GM18508 (cell line): ENCODE measurements at regions not wholly inside any gene's neighbourhood (a gene's known extent, or its start where the extent isn't known, plus 50 kb on each side); places are given as distances from the start of the nearest gene placed in this dataset.

ENCODE experiments used
- ATAC-seq: cut with Tn5 transposase; IDR thresholded peaks from one replicate; pipeline ENCODE4 v1.9.1; 2021; ENCODE audit warnings: moderate number of reproducible peaks; ENCODE audit not compliant: insufficient read depth, unreplicated experiment

DNA sequence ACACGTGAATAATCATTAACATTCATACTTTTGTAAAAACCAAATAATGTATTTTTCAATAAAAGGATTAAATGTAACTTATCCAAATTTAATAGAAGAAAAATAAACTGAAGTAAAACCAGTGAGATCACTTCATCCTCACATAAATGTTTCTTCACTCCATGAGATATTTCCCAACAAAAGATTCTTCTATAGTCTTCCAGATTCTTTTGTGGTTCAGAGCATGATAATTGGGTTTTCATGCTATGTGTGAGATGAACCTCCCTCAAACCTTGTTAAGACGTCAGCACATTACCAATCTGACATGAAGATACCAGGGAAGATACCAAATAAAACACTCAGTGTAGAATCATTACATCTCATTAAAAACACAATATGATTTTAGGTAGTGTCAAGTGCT is 62.9 kb upstream of the OXGR1 start:
- ATAC-seq = no peak

- ATAC-seq = no peak
These were observed 64.1 kb upstream of the OXGR1 start for GRCh38 chr13:97058391-97058790.

- ATAC-seq = no peak
These were observed 64.7 kb upstream of the OXGR1 start for GRCh38 chr13:97058926-97059325.

DNA sequence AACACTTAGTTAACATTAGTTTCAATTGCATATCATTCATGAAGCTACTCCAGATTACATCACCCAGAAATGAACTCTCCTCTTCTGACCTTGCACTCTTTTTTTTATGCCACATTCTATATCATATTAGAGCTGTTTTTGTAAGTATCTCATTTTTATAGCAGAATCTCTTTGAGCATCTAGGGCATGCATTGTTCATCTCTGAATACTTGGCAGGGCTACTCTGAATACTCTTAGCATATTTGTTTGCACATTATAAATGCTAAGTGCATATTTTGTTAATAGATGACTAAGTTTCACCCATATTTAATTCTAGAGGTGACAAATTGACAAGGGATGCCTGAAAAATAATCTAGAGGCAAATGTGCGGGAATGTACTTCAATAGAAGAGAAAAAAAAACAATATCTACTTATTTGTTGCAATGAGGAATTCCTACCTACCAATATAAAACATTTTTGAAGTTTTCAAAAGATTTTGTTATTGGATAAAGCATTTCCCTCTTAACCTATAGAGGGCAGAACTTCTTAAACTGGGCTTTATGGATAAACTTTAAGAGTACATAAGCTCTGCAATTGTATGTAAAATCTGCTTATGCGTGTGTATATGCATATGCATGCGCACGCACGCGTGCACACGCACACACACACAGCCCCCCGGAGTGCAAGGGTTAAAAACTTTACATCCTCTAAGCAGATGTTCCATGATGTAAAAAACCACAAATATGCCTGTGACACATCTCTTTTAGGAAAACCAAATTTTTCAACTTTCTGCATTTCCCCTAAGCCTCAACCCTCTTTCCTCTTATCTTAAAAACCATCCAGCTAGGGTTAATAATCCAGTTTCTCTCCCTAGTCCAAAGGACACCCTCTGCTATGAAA is 73.0 kb upstream of the OXGR1 start:
- ATAC-seq = no peak

DNA sequence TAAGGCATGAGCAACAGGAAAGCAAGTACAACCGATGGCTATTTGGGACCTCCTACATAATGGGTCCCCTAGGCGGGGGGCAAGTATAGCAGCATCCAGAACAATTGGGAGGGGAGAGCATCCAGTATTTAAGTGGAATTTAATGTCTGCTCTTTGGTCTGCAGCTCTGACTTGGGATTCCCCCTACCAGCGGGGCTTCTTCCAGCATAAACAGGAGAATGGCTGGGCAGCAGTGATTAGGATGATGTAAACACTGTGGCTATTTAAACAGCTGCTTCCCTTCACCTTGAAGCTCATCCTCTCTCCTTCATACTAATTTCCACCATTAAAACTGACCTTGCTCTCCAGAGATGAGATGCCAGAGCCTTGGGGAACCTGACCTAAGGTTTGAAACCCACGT is 73.9 kb upstream of the OXGR1 start:
- no peak for ATAC-seq

DNA sequence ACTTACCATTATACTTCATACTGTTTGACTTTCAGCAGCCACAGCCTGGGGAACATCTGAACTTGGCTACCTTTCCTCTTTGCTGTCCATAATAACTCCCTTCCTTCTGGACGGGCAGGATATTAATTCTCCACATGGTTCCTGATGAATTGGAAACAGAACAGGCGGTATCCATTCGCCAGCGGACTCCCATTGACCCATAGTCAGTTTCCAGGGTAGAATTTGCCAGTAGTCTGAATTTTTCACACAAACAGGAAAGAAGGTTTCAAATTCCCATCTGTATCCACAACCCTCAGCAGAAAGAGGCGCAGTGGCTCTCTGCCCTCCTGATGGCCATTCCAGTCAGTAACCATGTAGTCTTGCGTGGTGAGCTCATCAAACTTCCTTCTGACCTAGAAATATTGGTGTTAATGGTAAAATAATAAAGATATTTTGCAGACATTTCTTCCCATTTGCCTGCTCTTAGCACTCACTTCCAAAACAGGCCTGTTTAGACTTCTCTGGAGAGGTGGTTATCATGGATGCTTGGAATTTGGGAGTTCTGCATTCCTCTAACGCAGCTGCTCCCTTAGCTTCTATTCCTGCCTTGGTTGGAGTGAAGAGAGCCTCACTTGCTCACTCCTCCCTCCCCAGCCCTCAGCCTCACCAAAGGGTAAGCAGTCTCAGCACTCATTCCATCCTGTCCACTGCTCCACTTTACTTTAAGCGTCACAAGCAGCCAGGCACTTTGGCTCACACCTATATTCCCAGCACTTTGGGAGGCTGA is 75.0 kb upstream of the OXGR1 start:
- no peak for ATAC-seq

DNA sequence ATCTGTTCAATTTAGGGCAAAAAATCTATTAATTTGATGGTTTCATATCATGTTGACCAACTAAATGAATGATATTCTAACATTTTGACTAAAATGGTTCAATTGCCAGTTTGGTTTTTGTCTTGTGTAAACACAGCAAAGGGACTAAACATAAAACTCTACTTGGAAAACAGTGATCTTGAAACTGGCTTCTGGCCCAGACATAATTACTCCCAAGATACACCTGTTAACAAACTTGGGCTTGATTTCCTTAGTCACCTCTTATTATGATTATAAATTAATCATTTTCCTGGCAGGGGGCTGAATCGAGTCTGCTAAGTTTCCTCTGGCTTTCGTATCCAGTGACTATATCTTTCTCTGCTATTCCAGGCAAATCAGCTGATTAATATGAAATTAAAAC is 78.0 kb upstream of the OXGR1 start:
- ATAC-seq = no peak

- no peak for ATAC-seq
These were observed 80.3 kb upstream of the OXGR1 start for GRCh38 chr13:97074618-97075017.

GRCh38 chr13:97076898-97077297 is 82.6 kb upstream of the OXGR1 start:
- ATAC-seq = no peak

DNA sequence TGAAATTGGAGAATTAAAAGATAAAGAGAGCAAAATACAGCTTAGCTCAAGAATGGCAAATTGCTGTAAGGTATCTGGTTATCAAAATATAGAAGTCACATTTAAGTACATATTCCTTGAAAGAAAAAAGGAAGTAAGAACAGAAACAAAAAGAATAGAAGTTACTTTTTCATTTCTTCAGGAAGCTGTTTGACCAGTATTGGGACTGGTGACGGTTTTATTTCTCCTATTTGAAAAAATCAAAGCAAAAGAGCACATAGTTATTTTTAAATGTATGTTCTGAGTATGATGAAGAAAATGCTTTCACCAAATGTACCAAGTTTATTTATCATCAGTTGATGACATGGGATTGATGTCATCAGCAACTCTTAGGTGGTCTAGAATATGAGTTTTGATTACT is 83.1 kb upstream of the OXGR1 start:
- ATAC-seq = no peak

DNA sequence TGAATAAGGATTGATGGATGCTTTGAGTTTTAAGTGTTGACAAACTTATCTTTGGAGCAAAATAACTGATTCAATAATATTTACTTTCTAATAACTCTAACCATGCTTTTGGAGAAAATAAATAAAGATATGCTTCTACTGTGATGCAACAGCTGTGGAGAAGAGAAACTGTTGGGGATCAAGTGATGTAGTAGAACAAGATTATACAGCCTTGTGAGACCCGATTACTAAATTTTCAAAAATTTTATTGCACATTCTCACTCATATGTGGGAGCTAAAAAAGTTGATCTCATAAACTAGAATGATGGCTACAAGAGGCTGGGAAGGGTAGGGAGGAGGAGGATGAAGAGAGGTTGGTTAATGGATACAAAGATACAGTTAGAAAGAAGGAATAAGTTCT is 85.5 kb upstream of the OXGR1 start:
- ATAC-seq = no peak

DNA sequence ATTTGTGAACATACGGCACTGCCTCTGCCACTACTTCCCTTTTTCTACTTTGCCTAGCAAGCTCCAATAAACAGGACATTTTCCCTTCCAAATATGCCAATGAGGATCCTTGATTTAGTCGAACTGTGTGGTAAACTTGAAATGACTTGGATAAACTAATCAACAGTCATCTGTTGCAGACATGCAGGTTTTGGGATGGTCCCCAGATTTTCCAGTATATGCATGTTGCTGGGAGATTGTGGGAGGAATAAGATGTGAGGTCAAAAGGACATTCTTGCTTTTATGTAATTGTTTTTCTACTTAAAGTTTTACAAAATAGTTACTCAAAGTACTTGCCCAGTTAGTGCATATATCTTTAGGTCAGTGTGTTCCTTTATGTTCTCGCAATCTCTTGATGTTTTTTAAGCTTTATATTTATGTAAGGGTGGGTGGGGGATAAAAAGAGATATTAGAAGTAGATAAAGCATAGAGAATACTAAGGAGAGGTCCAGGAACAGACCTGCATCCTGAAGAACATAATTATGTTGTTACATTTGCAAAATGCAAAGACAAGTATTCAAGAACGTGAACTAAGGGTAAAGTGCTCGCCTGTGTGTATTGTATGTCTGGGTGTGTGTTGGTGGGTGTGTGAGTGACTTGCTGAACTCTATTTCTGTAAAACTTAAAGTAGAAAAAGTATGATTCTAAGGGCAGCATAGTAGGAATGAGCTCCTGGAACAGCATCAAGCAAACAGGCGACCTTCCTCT is 88.4 kb upstream of the OXGR1 start:
- no peak for ATAC-seq

DNA sequence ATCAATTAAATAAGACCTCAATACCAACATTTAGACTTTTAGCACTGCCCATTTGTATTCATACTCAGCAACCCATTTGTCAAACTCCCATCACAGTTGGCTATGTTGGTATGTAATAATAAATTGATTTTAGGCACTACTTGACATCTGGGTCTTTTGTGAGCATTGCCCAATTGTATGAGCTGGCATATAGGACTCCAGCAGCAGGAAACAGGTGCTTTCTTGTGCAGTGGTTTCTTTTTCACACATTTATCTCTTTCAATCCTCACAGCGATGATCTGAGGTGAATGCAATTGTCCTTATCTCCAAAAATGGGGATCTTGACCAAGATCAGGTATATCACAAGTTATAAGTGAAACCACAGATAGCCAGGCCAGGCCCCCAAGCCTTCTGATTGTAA is 96.9 kb upstream of the OXGR1 start:
- ATAC-seq = no peak

- ATAC-seq = no peak
These were observed 106.5 kb upstream of the OXGR1 start for GRCh38 chr13:97100821-97101220.

DNA sequence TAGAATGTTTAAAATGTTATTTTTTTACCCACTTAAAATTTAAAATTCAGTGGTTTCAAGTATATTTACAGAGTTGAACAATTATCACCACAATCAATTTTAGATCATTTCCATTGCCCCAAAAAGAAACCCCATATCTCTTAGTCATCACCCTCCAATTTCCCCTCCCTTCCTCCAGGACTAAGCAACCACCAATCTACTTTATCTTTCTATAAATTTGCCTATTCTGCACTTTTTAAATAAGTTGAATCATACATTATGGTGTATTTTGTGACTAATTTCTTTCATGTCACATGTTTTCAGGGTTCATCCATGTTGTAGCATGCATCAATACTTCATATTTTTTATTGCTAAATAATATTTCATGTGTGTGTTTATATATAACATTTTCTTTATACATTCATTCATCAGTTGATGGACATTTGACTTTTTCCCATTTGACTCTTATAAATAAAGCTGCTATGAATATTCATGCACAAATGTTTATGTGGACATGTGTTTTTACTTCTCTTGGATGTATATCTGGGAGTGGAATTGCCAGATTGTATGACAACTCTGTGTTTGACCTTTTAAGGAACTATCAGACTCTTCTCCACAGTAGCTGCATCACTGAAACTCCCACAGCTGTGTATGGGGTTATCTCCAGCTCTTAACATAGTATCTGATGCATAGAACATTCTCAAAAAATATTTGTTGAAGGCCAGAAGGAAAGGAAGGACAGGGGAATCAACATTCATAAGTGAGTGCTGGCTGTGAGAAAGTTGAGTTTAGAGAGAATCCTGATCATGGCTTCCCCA is 107.8 kb upstream of the OXGR1 start:
- no peak for ATAC-seq

GRCh38 chr13:97106323-97106722 is 112.0 kb upstream of the OXGR1 start:
- no peak for ATAC-seq

- ATAC-seq = no peak
These were observed 113.7 kb upstream of the OXGR1 start for GRCh38 chr13:97107815-97108529.

GRCh38 chr13:97108530-97108900 is 113.6 kb upstream of the MBNL2 start:
- no peak for ATAC-seq

- ATAC-seq = no peak
These were observed 112.9 kb upstream of the MBNL2 start for GRCh38 chr13:97109256-97109655.
